Lower leg skin (tissue), 4 donors: ENCODE measurements at regions not wholly inside any gene's neighbourhood (a gene's known extent, or its start where the extent isn't known, plus 50 kb on each side); places are given as distances from the start of the nearest gene placed in this dataset.

Source experiments
- DNase-seq, 2 donors: peaks; one replicate each; pipeline ENCODE4 v3.0.0-alpha.2; 2019; ENCODE audit warnings: low spot score in 2 of 2
- H3K4me3 ChIP-seq: fragments of 200-600 bp; sonication (generic); 2 replicates; pipeline ENCODE4 v1.5.1; 2017; ENCODE audit warnings: mild to moderate bottlenecking, low read depth; ENCODE audit not compliant: poor library complexity, severe bottlenecking
- CTCF ChIP-seq, 3 donors: fragments of 450-650 bp; IDR thresholded peaks; one replicate each; pipeline ENCODE4 v1.5.1; 2016; ENCODE audit warnings: antibody characterized with exemption in 3 of 3, mild to moderate bottlenecking in 3 of 3, moderate library complexity in 2 of 3
- POLR2A ChIP-seq, 2 donors: fragments of 450-650 bp; IDR thresholded peaks; one replicate each; pipeline ENCODE4 v1.6.1; 2016 to 2017; ENCODE audit warnings: antibody characterized with exemption in 2 of 2, mild to moderate bottlenecking in 1 of 2, moderate library complexity in 1 of 2
- WGBS, 2 donors: methylation state at CpG; one replicate each; pipeline ENCODE4 v1.1.5; 2018; 5-methylcytosine and 5-hydroxymethylcytosine counted together
- intact Hi-C: fragments of 100-400 bp; cut with DNase I; formaldehyde crosslinking; loops from one replicate; pipeline ENCODE4 v1.15.0; 2023; ENCODE audit warnings: low total_unique reads

GRCh38 chr6:2481307-2481706 lies 235.9 kb upstream of the GMDS start:
- intact Hi-C loops, result no loop called here
- DNase-seq, result no peak
- 84 to 95% methylated on average over 4 of the region's 4 CpGs for WGBS, 2 donors

GRCh38 chr6:2480267-2480966 lies 235.0 kb upstream of the GMDS start:
- intact Hi-C loops, result no loop called here
- no peak for TF ChIP-seq POLR2A (IDR thresholded peaks at IDR 0.05)
- TF ChIP-seq CTCF (IDR thresholded peaks at IDR 0.05), result no peak
- WGBS, 2 donors, result 79 to 81% methylated on average over 10 of the region's 10 CpGs
- no peak overlapping the region for H3K4me3 ChIP-seq
- DNase-seq, result no peak

More at GRCh38 chr6:2481307-2481706, 235.9 kb upstream of the GMDS start:
- TF ChIP-seq POLR2A (IDR thresholded peaks at IDR 0.05), result no peak
- no peak for TF ChIP-seq CTCF (IDR thresholded peaks at IDR 0.05)
- no peak overlapping the region for H3K4me3 ChIP-seq

- 26 to 37% methylated on average over 9 of the region's 9 CpGs for WGBS, 2 donors
- intact Hi-C loops, result no loop called here
- TF ChIP-seq POLR2A (IDR thresholded peaks at IDR 0.05) (no peak), CTCF (IDR thresholded peaks at IDR 0.05) (no peak)
- DNase-seq, result no peak
- no peak overlapping the region for H3K4me3 ChIP-seq
Observed at GRCh38 chr6:2478200-2478599, 232.8 kb upstream of the GMDS start.

- TF ChIP-seq POLR2A (IDR thresholded peaks at IDR 0.05) (no peak), CTCF (IDR thresholded peaks at IDR 0.05) (no peak)
- intact Hi-C loops, result no loop called here
Observed at GRCh38 chr6:2477666-2478065, 232.3 kb upstream of the GMDS start.

GRCh38 chr6:2477250-2477649 lies 231.8 kb upstream of the GMDS start:
- no peak for DNase-seq
- TF ChIP-seq POLR2A (IDR thresholded peaks at IDR 0.05), result no peak
- TF ChIP-seq CTCF (IDR thresholded peaks at IDR 0.05), result no peak
- intact Hi-C loops, result no loop called here
- no peak overlapping the region for H3K4me3 ChIP-seq
- WGBS, 2 donors, result 81 to 87% methylated on average over 1 of the region's 1 CpG

More at GRCh38 chr6:2477666-2478065, 232.3 kb upstream of the GMDS start:
- 36 to 45% methylated on average over 8 of the region's 8 CpGs for WGBS, 2 donors
- peak in 1 of 2 donors; percentile 58 for DNase-seq
- H3K4me3 ChIP-seq, result no peak overlapping the region

GRCh38 chr6:2476376-2476775 lies 231.0 kb upstream of the GMDS start:
- 31 to 45% methylated on average over 4 of the region's 4 CpGs for WGBS, 2 donors
- intact Hi-C loops, result no loop called here
- no peak for DNase-seq
- TF ChIP-seq POLR2A (IDR thresholded peaks at IDR 0.05) (no peak), CTCF (IDR thresholded peaks at IDR 0.05) (no peak)
- no peak overlapping the region for H3K4me3 ChIP-seq
